HepG2 (cell line): ENCODE measurements at regions not wholly inside any gene's neighbourhood (a gene's known extent, or its start where the extent isn't known, plus 50 kb on each side); places are given as distances from the start of the nearest gene placed in this dataset.

ENCODE experiments used
- ATAC-seq: fragments of 200-7000 bp; cut with Tn5 transposase; 3 replicates; pipeline ENCODE4 v1.9.1; 2020; ENCODE audit warnings: mild to moderate bottlenecking, moderate library complexity
- BruUV-seq: library from RNA; stranded (reverse); fragments of 400-500 nt; replicated peaks from 2 replicates; lab custom pipeline; 2021; lab: Mats Ljungman, UMichigan
- CTCF ChIA-PET: fragments of 300-600 bp; formaldehyde crosslinking; extraction: SDS; loops from one replicate; lab custom pipeline; 2021; ENCODE audit warnings: low total read pairs, inconsistent platforms, low intra/inter-chr PET ratio; lab: Yijun Ruan, JAX
- POLR2A ChIA-PET: fragments of 350-600 bp; sonication (Branson Sonifier 250); formaldehyde crosslinking; loops from one replicate; lab custom pipeline; 2020; ENCODE audit warnings: antibody characterized with exemption, inconsistent platforms; lab: Yijun Ruan, JAX
- DNase-seq: peaks from one replicate; pipeline ENCODE4 v3.0.0-alpha.2; 2015; ENCODE audit warnings: low spot score
- FAIRE-seq: peaks from 3 replicates; lab custom pipeline; 2011; peaks lifted over from hg19 to GRCh38; lab: Jason Lieb, UNC
- H2AFZ ChIP-seq: one replicate; pipeline ENCODE4 v1.6.1; 2011; ENCODE audit warnings: low read length, inconsistent platforms
- H3K27ac ChIP-seq: fragments of 300-600 bp; 3 replicates; pipeline ENCODE4 v1.8.0; 2011; ENCODE audit warnings: mixed run types, mild to moderate bottlenecking, mixed read lengths, low read length, inconsistent platforms; ENCODE audit not compliant: insufficient read depth; ENCODE audit errors: extremely low read length
- H3K27me3 ChIP-seq, 2 experiments: fragments of 200-600 bp in 1 of 2; 2 replicates in 1 of 2; 3 replicates in 1 of 2; pipeline versions ENCODE4 v1.6.0 to v1.8.0; 2011; ENCODE audit warnings: low read length in 2 of 2, mild to moderate bottlenecking in 2 of 2, moderate library complexity in 2 of 2, inconsistent platforms in 1 of 2; ENCODE audit not compliant: insufficient read depth in 2 of 2, control insufficient read depth in 1 of 2
- H3K36me3 ChIP-seq, 2 experiments: fragments of 200-600 bp in 1 of 2; replicated peaks in 1 of 2; 2 replicates in 1 of 2; 3 replicates in 1 of 2; pipeline versions ENCODE4 v1.5.1 to v1.8.0; 2011; ENCODE audit warnings: low read length in 2 of 2, inconsistent platforms in 1 of 2; ENCODE audit not compliant: insufficient read depth in 2 of 2, control insufficient read depth in 1 of 2
- H3K4me1 ChIP-seq: 2 replicates; pipeline ENCODE4 v1.5.1; 2012; ENCODE audit warnings: low read length, inconsistent platforms; ENCODE audit not compliant: insufficient read depth
- H3K4me2 ChIP-seq: 2 replicates; pipeline ENCODE4 v1.6.0; 2011; ENCODE audit warnings: low read depth, low read length, inconsistent platforms
- H3K4me3 ChIP-seq, 3 experiments: fragments of 200-600 bp in 1 of 3; sonication (generic), shearing (Covaris generic) in 1 of 3; replicated peaks in 1 of 3; 2 replicates each; pipeline ENCODE4 v1.5.1; 2011 to 2016; ENCODE audit warnings: low read length in 3 of 3, inconsistent platforms in 2 of 3, low read depth in 2 of 3, mild to moderate bottlenecking in 2 of 3, control low read depth in 1 of 3, mixed read lengths in 1 of 3; ENCODE audit not compliant: insufficient read depth in 1 of 3
- H3K79me2 ChIP-seq: one replicate; pipeline ENCODE4 v1.6.1; 2011; ENCODE audit warnings: low read length, inconsistent platforms; ENCODE audit not compliant: insufficient read depth
- H3K9ac ChIP-seq: 2 replicates; pipeline ENCODE4 v1.6.0; 2011; ENCODE audit warnings: mild to moderate bottlenecking, low read depth, low read length, inconsistent platforms; ENCODE audit not compliant: insufficient read depth
- H3K9me3 ChIP-seq: 2 replicates; pipeline ENCODE4 v1.5.1; 2012; ENCODE audit warnings: mild to moderate bottlenecking, low read length
- H4K20me1 ChIP-seq: 2 replicates; pipeline ENCODE4 v1.6.0; 2011; ENCODE audit warnings: inconsistent platforms, mild to moderate bottlenecking, low read length, moderate library complexity; ENCODE audit not compliant: insufficient read depth
- CBX1 ChIP-seq: IDR thresholded peaks from one replicate; pipeline ENCODE4 v1.6.1; 2016; ENCODE audit warnings: antibody characterized with exemption, low read depth
- CHD4 ChIP-seq: fragments of 200-600 bp; sonication (generic); IDR thresholded peaks from 2 replicates; pipeline ENCODE4 v1.7.0; 2017; ENCODE audit warnings: mild to moderate bottlenecking, low read length, borderline replicate concordance
- DNMT1 ChIP-seq: sonication (generic); formaldehyde crosslinking; IDR thresholded peaks from 2 replicates; pipeline ENCODE4 v1.5.1; 2020; ENCODE audit warnings: mild to moderate bottlenecking, missing genetic modification reagents
- FOXM1 ChIP-seq: sonication (generic); formaldehyde crosslinking; IDR thresholded peaks from 2 replicates; pipeline ENCODE4 v1.5.0; 2020; ENCODE audit warnings: missing genetic modification reagents
- GTF3A ChIP-seq: sonication (generic); formaldehyde crosslinking; conservative IDR thresholded peaks from 2 replicates; pipeline ENCODE4 v1.4.0; 2020; ENCODE audit warnings: mild to moderate bottlenecking, missing genetic modification reagents
- IKZF1 ChIP-seq: fragments of 450-650 bp; IDR thresholded peaks from 2 replicates; pipeline ENCODE4 v1.7.1; 2016
- JDP2 ChIP-seq: sonication (generic); formaldehyde crosslinking; IDR thresholded peaks from 2 replicates; pipeline ENCODE4 v1.8.1; 2022; ENCODE audit warnings: missing genetic modification reagents, borderline replicate concordance
- SIN3B ChIP-seq: fragments of 150-350 bp; IDR thresholded peaks from 2 replicates; pipeline ENCODE4 v1.6.1; 2014; ENCODE audit warnings: low read length
- SOX6 ChIP-seq, 2 experiments: fragments of 450-650 bp in 1 of 2; sonication (generic) in 1 of 2; formaldehyde crosslinking in 1 of 2; IDR thresholded peaks; 2 replicates each; pipeline versions ENCODE4 v1.4.0 to v1.6.1; 2017 to 2020; ENCODE audit warnings: antibody characterized with exemption in 1 of 2, mild to moderate bottlenecking in 1 of 2, missing genetic modification reagents in 1 of 2
- U2AF2 ChIP-seq: fragments of 200-400 bp; formaldehyde crosslinking; IDR thresholded peaks from 2 replicates; pipeline ENCODE4 v1.6.1; 2017; ENCODE audit warnings: low read depth, mild to moderate bottlenecking, low read length
- ZFAT ChIP-seq: sonication (generic); formaldehyde crosslinking; conservative IDR thresholded peaks from 2 replicates; pipeline ENCODE4 v1.8.1; 2023; ENCODE audit warnings: missing genetic modification reagents, inconsistent platforms
- ZFP62 ChIP-seq: sonication (generic); formaldehyde crosslinking; IDR thresholded peaks from 2 replicates; pipeline ENCODE4 v1.4.0; 2020; ENCODE audit warnings: missing genetic modification reagents
- ZNF383 ChIP-seq: sonication (generic); formaldehyde crosslinking; IDR thresholded peaks from 2 replicates; pipeline ENCODE4 v1.4.0; 2020; ENCODE audit warnings: missing genetic modification reagents, mild to moderate bottlenecking, borderline replicate concordance
- ZNF446 ChIP-seq: sonication (generic); formaldehyde crosslinking; IDR thresholded peaks from 2 replicates; pipeline ENCODE4 v1.5.0; 2020; ENCODE audit warnings: mild to moderate bottlenecking, missing genetic modification reagents
- ZNF761 ChIP-seq: sonication (generic); formaldehyde crosslinking; conservative IDR thresholded peaks from 2 replicates; pipeline ENCODE4 v1.4.0; 2020; ENCODE audit warnings: mild to moderate bottlenecking, missing genetic modification reagents
- WGBS: methylation state at CpG from one replicate; pipeline ENCODE4 v1.1.6; 2017; ENCODE audit warnings: low lambda C conversion rate; 5-methylcytosine and 5-hydroxymethylcytosine counted together
- in situ Hi-C: cut with HindIII; loops from 2 replicates; pipeline ENCODE4 v1.10.0; 2017; ENCODE audit warnings: low pct_unique_long_range_greater_than_20kb; ENCODE audit not compliant: extremely low pct_ligation_motif_present
- intact Hi-C: fragments of 100-400 bp; cut with micrococcal nuclease; formaldehyde crosslinking; loops from one replicate; pipeline ENCODE4 v1.10.0; 2022; ENCODE audit not compliant: unreplicated experiment
- TF ChIP-seq, protein P1 (sequence below), 2 experiments: sonication (generic) in 1 of 2; formaldehyde crosslinking in 1 of 2; IDR thresholded peaks; 2 replicates each; pipeline versions ENCODE4 v1.5.1 to v1.6.1; 2011 to 2020; ENCODE audit warnings: borderline replicate concordance in 1 of 2, low read depth in 1 of 2, low read length in 1 of 2, mild to moderate bottlenecking in 1 of 2, missing genetic modification reagents in 1 of 2, moderate library complexity in 1 of 2
- TF ChIP-seq, protein P2 (sequence below): sonication (generic); formaldehyde crosslinking; IDR thresholded peaks from 2 replicates; pipeline ENCODE4 v1.8.0; 2022; ENCODE audit warnings: missing genetic modification reagents, mild to moderate bottlenecking, moderate library complexity, borderline replicate concordance
- TF ChIP-seq, protein P3 (sequence below): sonication (generic); formaldehyde crosslinking; IDR thresholded peaks from 2 replicates; pipeline ENCODE4 v1.4.0; 2020; ENCODE audit warnings: low read depth, missing genetic modification reagents

DNA sequence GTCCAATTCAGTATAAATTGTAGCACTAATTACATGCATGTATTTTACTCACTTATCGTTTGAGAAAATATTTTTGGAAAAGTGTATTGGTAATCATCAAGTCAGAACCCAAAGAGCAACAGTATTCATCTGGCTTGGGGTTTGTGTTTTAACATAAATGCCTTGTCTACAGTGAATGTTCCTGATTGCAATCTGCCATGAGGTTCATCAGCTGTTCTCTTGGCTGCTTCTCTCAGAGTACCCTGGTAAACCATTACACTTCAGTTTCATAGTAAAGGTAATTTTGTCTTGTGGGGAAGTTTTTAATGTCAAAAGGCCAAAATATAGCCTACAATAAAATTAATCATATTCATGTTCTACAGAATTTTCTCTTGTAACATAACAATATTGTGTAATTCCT is 150.3 kb downstream of the IFI44 start:
- H3K4me3 ChIP-seq: no peak overlapping the region
- no peaks in the 10 kb centered on the region for H3K79me2 ChIP-seq
- intact Hi-C loops (no loop called here), in situ Hi-C loops (no loop called here)
- no peak overlapping the region for H2AFZ ChIP-seq
- H3K9ac ChIP-seq: no peak overlapping the region
- FAIRE-seq: no peak
- ChIA-PET POLR2A (no interaction called here), CTCF (no interaction called here)
- no peaks in the 10 kb centered on the region for H3K27me3 ChIP-seq
- peaks cover 59% of the 10 kb centered on the region for H3K9me3 ChIP-seq
- H3K27ac ChIP-seq: no peak overlapping the region
- 0% methylated on average over 1 of the region's 1 CpG for WGBS
- DNase-seq: no peak
- H3K4me1 ChIP-seq: no peaks in the 10 kb centered on the region
- BruUV-seq: no TSS peak
- TF ChIP-seq SOX6 (IDR thresholded peaks at IDR 0.05) (no peak), SOX6 (CRISPR knock-in tag; IDR thresholded peaks at IDR 0.05) (no peak), U2AF2 (no peak), GTF3A (CRISPR knock-in tag) (no peak), DNMT1 (CRISPR knock-in tag) (no peak), CHD4 (no peak), CBX1 (no peak), ZNF383 (no peak), ZNF446 (no peak), ZFAT (CRISPR knock-in tag) (no peak), ZFP62 (CRISPR knock-in tag) (no peak), SIN3B (no peak), JDP2 (CRISPR knock-in tag) (no peak), FOXM1 (no peak), ZNF761 (CRISPR knock-in tag) (no peak), IKZF1 (no peak)
- TF ChIP-seq, protein P1, sequence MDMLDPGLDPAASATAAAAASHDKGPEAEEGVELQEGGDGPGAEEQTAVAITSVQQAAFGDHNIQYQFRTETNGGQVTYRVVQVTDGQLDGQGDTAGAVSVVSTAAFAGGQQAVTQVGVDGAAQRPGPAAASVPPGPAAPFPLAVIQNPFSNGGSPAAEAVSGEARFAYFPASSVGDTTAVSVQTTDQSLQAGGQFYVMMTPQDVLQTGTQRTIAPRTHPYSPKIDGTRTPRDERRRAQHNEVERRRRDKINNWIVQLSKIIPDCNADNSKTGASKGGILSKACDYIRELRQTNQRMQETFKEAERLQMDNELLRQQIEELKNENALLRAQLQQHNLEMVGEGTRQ (IDR thresholded peaks at IDR 0.05; ENCODE audit: low read depth, low read length): no peak
- TF ChIP-seq, protein P1 (CRISPR knock-in tag; IDR thresholded peaks at IDR 0.05; ENCODE audit: borderline replicate concordance): no peak
- TF ChIP-seq, protein P2, sequence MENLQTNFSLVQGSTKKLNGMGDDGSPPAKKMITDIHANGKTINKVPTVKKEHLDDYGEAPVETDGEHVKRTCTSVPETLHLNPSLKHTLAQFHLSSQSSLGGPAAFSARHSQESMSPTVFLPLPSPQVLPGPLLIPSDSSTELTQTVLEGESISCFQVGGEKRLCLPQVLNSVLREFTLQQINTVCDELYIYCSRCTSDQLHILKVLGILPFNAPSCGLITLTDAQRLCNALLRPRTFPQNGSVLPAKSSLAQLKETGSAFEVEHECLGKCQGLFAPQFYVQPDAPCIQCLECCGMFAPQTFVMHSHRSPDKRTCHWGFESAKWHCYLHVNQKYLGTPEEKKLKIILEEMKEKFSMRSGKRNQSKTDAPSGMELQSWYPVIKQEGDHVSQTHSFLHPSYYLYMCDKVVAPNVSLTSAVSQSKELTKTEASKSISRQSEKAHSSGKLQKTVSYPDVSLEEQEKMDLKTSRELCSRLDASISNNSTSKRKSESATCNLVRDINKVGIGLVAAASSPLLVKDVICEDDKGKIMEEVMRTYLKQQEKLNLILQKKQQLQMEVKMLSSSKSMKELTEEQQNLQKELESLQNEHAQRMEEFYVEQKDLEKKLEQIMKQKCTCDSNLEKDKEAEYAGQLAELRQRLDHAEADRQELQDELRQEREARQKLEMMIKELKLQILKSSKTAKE (CRISPR knock-in tag): no peak
- TF ChIP-seq, protein P3, sequence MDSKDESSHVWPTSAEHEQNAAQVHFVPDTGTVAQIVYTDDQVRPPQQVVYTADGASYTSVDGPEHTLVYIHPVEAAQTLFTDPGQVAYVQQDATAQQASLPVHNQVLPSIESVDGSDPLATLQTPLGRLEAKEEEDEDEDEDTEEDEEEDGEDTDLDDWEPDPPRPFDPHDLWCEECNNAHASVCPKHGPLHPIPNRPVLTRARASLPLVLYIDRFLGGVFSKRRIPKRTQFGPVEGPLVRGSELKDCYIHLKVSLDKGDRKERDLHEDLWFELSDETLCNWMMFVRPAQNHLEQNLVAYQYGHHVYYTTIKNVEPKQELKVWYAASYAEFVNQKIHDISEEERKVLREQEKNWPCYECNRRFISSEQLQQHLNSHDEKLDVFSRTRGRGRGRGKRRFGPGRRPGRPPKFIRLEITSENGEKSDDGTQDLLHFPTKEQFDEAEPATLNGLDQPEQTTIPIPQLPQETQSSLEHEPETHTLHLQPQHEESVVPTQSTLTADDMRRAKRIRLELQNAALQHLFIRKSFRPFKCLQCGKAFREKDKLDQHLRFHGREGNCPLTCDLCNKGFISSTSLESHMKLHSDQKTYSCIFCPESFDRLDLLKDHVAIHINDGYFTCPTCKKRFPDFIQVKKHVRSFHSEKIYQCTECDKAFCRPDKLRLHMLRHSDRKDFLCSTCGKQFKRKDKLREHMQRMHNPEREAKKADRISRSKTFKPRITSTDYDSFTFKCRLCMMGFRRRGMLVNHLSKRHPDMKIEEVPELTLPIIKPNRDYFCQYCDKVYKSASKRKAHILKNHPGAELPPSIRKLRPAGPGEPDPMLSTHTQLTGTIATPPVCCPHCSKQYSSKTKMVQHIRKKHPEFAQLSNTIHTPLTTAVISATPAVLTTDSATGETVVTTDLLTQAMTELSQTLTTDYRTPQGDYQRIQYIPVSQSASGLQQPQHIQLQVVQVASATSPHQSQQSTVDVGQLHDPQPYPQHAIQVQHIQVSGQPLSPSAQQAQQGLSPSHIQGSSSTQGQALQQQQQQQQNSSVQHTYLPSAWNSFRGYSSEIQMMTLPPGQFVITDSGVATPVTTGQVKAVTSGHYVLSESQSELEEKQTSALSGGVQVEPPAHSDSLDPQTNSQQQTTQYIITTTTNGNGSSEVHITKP: no peak
- H3K4me2 ChIP-seq: no peak overlapping the region
- ATAC-seq: no peak
- H3K36me3 ChIP-seq: no peaks in the 10 kb centered on the region
- H4K20me1 ChIP-seq: no peaks in the 10 kb centered on the region
